ENCODE measurements at regions not wholly inside any gene's neighbourhood (a gene's known extent, or its start where the extent isn't known, plus 50 kb on each side); places are given as distances from the start of the nearest gene placed in this dataset.
"Not testable (repeated sequence)": the region's sequence is repeated elsewhere in the genome, so short reads cannot be mapped to it uniquely, and the experiment has no call there.

DNA sequence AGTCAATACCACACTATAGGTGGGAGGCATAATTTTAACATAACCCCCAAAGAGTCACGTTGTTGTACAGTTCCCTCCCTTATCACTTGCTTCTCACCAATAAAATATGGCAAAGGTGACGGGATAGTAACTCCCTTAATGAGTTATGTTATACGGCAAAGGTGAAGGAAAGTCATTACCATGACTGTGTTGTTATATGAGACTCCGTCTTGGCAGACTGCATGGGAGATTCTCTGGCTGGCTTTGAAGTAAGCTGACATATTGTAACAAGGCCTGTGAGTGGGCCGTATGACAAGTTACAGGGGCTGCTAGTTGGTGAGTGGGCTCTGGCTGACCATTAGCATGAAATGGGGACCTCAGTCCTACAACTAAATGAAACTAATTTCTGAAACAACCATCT, 366.4 kb upstream of the FTMT start (continued):
- TF ChIP-seq ZNF747 (tag by site-specific recombination; IDR thresholded peaks at IDR 0.05) = no peak
- no peak for TF ChIP-seq PRDM1 (tag by site-specific recombination; IDR thresholded peaks at IDR 0.05)
- no peak for TF ChIP-seq ZNF777 (tag by site-specific recombination; IDR thresholded peaks at IDR 0.05; ENCODE audit: borderline replicate concordance)
- TF ChIP-seq, protein P1, sequence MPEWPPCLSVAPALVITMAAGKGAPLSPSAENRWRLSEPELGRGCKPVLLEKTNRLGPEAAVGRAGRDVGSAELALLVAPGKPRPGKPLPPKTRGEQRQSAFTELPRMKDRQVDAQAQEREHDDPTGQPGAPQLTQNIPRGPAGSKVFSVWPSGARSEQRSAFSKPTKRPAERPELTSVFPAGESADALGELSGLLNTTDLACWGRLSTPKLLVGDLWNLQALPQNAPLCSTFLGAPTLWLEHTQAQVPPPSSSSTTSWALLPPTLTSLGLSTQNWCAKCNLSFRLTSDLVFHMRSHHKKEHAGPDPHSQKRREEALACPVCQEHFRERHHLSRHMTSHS (tag by site-specific recombination; IDR thresholded peaks at IDR 0.05) = no peak
- TF ChIP-seq, protein P2, sequence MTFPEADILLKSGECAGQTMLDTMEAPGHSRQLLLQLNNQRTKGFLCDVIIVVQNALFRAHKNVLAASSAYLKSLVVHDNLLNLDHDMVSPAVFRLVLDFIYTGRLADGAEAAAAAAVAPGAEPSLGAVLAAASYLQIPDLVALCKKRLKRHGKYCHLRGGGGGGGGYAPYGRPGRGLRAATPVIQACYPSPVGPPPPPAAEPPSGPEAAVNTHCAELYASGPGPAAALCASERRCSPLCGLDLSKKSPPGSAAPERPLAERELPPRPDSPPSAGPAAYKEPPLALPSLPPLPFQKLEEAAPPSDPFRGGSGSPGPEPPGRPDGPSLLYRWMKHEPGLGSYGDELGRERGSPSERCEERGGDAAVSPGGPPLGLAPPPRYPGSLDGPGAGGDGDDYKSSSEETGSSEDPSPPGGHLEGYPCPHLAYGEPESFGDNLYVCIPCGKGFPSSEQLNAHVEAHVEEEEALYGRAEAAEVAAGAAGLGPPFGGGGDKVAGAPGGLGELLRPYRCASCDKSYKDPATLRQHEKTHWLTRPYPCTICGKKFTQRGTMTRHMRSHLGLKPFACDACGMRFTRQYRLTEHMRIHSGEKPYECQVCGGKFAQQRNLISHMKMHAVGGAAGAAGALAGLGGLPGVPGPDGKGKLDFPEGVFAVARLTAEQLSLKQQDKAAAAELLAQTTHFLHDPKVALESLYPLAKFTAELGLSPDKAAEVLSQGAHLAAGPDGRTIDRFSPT (tag by site-specific recombination; IDR thresholded peaks at IDR 0.05) = no peak
- TF ChIP-seq ZNF354C (tag by site-specific recombination; IDR thresholded peaks at IDR 0.05; ENCODE audit: borderline replicate concordance, low read depth) = no peak
- TF ChIP-seq KLF9 (tag by site-specific recombination; IDR thresholded peaks at IDR 0.05; ENCODE audit: low read depth) = no peak
- TF ChIP-seq ZNF501 (tag by site-specific recombination; IDR thresholded peaks at IDR 0.05) = no peak
- TF ChIP-seq ZNF311 (tag by site-specific recombination; IDR thresholded peaks at IDR 0.05; ENCODE audit: borderline replicate concordance) = no peak

DNA sequence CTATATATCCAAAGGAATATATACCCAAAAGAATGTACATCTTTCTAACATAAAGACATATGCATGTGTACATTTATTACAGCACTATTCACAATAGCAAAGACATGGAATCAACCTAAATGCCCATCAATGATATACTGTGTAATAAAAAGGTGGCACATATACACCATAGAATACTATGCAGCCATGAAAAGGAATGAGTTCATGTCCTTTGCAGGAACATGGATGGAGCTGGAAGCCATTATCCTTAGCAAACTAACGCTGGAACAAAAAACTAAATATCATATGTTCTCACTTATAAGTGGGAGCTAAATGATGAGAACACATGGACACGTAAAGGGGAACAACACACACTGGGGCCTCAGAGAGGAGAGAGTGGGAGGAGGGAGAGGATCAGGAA, 365.7 kb upstream of the FTMT start:
- H3K4me3 ChIP-seq (ENCODE audit: low read depth, low read length); H3K36me3 ChIP-seq (ENCODE audit: control insufficient read depth in 2 of 2, insufficient read depth in 1 of 2, low read length in 2 of 2); H3K27ac ChIP-seq (ENCODE audit: extremely low read depth, low read depth, low read length); POLR2A ChIA-PET; CTCF ChIA-PET; H3K9me3 ChIP-seq (ENCODE audit: control insufficient read depth, insufficient read depth, low read depth, low read length); H3K4me1 ChIP-seq (ENCODE audit: control insufficient read depth, insufficient read depth, low read length): not testable (repeated sequence)
- peak; percentile 57 for TF ChIP-seq ZNF146 (tag by site-specific recombination; IDR thresholded peaks at IDR 0.05)

DNA sequence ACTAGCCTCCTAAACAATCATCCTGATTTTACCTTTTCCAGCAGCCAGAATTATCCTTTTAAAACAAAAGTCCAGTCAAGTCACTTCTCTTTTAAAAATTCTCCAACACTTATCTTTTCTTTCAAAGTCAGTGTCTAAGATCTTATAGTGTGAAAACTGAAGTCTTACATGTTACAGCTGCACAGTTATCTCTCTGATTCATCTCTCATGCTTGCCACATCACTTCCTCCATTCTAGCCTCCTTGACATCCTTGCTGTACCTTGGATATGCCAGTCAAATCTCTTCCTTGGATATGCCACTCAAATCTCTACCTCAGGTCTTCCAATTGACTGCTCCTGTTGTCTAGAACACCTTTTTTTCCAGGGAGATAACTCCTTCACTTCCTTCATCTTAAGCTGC, 361.7 kb upstream of the FTMT start:
- ChIA-PET CTCF (no interaction called here), POLR2A (no interaction called here)
- no peak for TF ChIP-seq ZNF211 (tag by site-specific recombination; IDR thresholded peaks at IDR 0.05; ENCODE audit: low read depth)
- no peak for TF ChIP-seq ZNF596 (tag by site-specific recombination; IDR thresholded peaks at IDR 0.05)
- TF ChIP-seq ZNF677 (tag by site-specific recombination; IDR thresholded peaks at IDR 0.05) = no peak
- TF ChIP-seq, protein P3, sequence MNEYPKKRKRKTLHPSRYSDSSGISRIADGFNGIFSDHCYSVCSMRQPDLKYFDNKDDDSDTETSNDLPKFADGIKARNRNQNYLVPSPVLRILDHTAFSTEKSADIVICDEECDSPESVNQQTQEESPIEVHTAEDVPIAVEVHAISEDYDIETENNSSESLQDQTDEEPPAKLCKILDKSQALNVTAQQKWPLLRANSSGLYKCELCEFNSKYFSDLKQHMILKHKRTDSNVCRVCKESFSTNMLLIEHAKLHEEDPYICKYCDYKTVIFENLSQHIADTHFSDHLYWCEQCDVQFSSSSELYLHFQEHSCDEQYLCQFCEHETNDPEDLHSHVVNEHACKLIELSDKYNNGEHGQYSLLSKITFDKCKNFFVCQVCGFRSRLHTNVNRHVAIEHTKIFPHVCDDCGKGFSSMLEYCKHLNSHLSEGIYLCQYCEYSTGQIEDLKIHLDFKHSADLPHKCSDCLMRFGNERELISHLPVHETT (tag by site-specific recombination; IDR thresholded peaks at IDR 0.05) = no peak
- TF ChIP-seq, protein P4, sequence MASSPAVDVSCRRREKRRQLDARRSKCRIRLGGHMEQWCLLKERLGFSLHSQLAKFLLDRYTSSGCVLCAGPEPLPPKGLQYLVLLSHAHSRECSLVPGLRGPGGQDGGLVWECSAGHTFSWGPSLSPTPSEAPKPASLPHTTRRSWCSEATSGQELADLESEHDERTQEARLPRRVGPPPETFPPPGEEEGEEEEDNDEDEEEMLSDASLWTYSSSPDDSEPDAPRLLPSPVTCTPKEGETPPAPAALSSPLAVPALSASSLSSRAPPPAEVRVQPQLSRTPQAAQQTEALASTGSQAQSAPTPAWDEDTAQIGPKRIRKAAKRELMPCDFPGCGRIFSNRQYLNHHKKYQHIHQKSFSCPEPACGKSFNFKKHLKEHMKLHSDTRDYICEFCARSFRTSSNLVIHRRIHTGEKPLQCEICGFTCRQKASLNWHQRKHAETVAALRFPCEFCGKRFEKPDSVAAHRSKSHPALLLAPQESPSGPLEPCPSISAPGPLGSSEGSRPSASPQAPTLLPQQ (tag by site-specific recombination; IDR thresholded peaks at IDR 0.05) = no peak
- no peak for TF ChIP-seq ZSCAN16 (tag by site-specific recombination; IDR thresholded peaks at IDR 0.05)
- TF ChIP-seq ZNF555 (tag by site-specific recombination; conservative IDR thresholded peaks at IDR 0.05) = no peak
- no peak for TF ChIP-seq YY1 (tag by site-specific recombination; IDR thresholded peaks at IDR 0.05)
- no peaks in the 10 kb centered on the region for H3K36me3 ChIP-seq (ENCODE audit: control insufficient read depth in 2 of 2, insufficient read depth in 1 of 2, low read length in 2 of 2)
- no peaks in the 10 kb centered on the region for H3K9me3 ChIP-seq (ENCODE audit: control insufficient read depth, insufficient read depth, low read depth, low read length)
- H3K27ac ChIP-seq (ENCODE audit: extremely low read depth, low read depth, low read length) = no peak overlapping the region
- no peak overlapping the region for H3K4me3 ChIP-seq (ENCODE audit: low read depth, low read length)
- H3K4me1 ChIP-seq (ENCODE audit: control insufficient read depth, insufficient read depth, low read length) = no peaks in the 10 kb centered on the region
